ENCODE measurements at regions not wholly inside any gene's neighbourhood (a gene's known extent, or its start where the extent isn't known, plus 50 kb on each side); places are given as distances from the start of the nearest gene placed in this dataset.

DNA sequence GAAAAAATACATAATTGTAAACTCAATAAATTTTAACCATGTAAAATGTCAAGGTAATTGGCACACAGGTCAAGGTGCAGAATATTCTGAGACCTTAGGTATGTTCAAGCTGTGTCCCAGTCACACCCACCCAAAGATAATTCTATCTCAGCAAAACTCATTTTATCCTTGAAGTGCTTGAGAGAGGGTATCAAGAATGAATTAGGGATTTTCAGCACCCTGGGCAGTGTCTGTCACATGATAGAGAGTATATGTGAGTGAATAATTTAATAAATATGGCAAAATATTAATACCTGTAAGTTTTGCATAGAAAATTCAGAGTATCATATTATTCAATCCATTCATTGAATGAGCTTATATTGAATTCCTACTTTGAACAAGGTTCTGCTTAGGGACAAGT, 567.9 kb downstream of the FBXO15 start:
- no peak for DNase-seq (ENCODE audit: low spot score)
- TF ChIP-seq, protein P1, sequence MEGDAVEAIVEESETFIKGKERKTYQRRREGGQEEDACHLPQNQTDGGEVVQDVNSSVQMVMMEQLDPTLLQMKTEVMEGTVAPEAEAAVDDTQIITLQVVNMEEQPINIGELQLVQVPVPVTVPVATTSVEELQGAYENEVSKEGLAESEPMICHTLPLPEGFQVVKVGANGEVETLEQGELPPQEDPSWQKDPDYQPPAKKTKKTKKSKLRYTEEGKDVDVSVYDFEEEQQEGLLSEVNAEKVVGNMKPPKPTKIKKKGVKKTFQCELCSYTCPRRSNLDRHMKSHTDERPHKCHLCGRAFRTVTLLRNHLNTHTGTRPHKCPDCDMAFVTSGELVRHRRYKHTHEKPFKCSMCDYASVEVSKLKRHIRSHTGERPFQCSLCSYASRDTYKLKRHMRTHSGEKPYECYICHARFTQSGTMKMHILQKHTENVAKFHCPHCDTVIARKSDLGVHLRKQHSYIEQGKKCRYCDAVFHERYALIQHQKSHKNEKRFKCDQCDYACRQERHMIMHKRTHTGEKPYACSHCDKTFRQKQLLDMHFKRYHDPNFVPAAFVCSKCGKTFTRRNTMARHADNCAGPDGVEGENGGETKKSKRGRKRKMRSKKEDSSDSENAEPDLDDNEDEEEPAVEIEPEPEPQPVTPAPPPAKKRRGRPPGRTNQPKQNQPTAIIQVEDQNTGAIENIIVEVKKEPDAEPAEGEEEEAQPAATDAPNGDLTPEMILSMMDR (IDR thresholded peaks at IDR 0.05): no peak
- Histone ChIP-seq H3K4me3 (no peak overlapping the region), H3K27ac (no peak overlapping the region)

DNA sequence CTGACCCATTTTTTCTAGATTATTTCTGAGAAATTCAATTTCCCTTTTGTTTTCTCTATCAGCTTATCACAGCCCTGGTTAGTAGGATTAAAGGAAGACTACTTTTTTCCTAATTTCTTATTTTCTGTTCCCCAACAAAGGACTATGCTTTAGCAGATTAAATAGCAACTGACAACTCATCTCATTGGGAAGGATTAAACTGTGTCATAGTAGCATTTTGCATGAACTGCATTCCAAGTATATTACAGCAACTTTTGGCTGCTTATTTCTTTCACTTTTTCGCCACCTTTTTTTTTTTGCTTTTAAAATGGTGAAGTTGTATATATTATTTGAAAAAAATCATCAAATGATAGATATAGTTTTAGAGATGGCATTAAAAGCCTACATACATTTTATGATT, 570.3 kb downstream of the FBXO15 start:
- no peak overlapping the region for H3K27ac ChIP-seq
- TF ChIP-seq, protein P1 (IDR thresholded peaks at IDR 0.05): no peak
- DNase-seq (ENCODE audit: low spot score): no peak

DNA sequence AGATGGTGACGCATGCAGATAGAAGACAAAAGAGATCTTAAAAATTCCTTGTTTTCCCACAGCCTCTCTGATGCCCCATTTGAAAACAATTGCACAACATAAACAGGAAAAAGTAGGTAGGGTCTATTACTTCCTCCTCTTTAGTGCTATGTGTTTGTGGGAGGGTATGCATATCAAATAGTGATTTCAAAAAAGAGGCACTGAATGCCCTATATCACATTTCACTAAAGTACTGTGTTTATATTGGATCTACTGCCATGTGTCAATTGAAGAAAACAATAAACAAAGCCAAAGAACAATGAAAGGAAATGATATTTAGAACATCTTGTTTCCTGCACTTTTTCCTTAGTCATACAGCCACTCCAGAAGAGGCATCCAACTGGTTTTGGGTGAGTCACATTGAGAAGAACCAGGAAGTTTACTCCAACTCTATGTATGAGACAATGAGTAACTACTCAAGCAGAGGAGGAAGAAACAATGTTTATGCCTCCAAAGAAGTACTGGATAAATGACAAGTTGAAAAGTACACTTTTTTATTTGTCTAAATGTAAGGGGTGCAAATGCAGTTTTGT, 583.6 kb downstream of the FBXO15 start:
- Histone ChIP-seq H3K4me3 (no peak overlapping the region), H3K27ac (no peak overlapping the region)
- DNase-seq (ENCODE audit: low spot score): no peak
- TF ChIP-seq, protein P1 (IDR thresholded peaks at IDR 0.05): no peak

More for the DNA sequence above, 570.3 kb downstream of the FBXO15 start:
- H3K4me3 ChIP-seq: no peak overlapping the region

DNA sequence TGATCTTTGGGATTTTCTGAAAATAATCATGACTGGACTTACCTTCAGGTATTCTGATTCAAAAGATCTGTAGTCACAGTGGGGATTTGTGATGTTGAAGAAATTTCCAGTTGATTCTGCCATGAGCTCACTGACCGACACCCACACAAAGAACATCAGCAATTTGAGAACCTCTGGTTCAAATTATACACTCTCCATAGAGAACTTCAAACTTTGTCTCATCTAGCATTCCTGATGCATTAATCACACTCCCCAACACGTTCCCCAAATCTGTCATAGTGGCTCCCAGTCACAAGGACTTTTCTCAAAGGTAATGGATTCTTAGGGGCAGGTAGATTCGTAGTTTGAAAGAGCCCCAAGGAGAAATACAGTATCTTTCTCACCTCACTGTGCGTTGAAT, 584.3 kb downstream of the FBXO15 start:
- DNase-seq (ENCODE audit: low spot score): no peak
- Histone ChIP-seq H3K27ac (no peak overlapping the region), H3K4me3 (no peak overlapping the region)
- TF ChIP-seq, protein P1 (IDR thresholded peaks at IDR 0.05): no peak

DNA sequence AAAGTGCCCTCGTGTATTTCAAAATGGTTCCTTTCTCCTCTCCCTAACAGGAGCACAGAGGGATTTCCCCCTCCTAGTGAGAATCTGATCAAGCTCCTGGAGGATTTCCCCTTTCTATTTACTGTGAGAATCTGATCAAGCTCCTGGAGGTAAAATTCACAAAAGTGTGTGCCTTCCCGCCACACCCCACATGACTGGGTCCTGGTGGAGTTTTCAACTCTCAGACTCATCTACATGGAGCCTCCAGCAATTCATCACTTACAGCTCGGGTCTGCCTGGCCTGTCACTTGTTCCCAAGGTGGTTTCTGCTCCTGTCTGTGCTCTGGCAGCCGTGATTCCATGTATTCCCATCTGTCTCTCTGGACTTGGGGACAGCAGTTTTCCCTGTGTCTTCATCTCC, 590.7 kb downstream of the FBXO15 start:
- Histone ChIP-seq H3K27ac (no peak overlapping the region), H3K4me3 (no peak overlapping the region)
- DNase-seq (ENCODE audit: low spot score): no peak
- TF ChIP-seq, protein P1 (IDR thresholded peaks at IDR 0.05): no peak

DNA sequence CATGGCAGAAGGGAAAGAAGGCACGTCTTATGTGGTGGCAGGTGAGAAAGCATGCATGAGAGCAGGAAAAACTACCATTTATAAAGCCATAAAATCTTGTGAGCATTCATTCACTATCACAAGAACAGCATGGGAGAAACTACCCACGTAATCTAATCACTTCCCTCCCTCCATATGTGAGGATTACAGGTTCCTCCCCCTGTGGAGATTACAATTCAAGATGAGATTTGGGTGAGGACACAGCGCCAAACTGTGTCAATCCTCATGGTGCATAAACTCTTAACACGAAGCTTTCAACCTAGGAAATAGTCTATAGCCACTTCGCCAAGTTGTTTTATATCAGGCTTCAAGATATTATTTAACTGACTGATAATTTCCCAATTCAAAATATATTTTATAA, 595.5 kb downstream of the FBXO15 start:
- Histone ChIP-seq H3K4me3 (no peak overlapping the region), H3K27ac (no peak overlapping the region)
- DNase-seq (ENCODE audit: low spot score): no peak
- TF ChIP-seq, protein P1 (IDR thresholded peaks at IDR 0.05): no peak

DNA sequence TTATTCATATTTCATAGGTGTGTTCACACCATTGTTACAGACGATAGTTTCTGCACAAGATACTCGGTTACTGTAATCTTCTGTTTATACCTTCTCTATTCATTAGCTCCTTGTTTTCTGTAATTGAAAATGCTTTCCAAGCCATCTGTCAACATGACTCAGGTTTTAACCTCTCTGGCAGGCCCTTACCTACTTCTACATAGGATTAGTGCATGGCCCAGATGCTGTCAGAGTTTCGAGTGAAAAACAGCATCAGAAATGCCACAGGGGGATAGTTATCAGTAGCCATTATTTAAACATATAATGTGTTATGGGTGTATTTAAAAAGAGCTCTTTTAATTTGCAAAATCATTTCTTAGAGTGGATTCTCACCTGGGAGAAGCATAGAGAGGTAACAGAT, 596.4 kb downstream of the FBXO15 start:
- no peak overlapping the region for H3K4me3 ChIP-seq

More for the DNA sequence above, 596.4 kb downstream of the FBXO15 start:
- H3K27ac ChIP-seq: no peak overlapping the region
- TF ChIP-seq, protein P1 (IDR thresholded peaks at IDR 0.05): no peak
- no peak for DNase-seq (ENCODE audit: low spot score)

Data from coronary artery (tissue), 2 donors.